GM21360 (cell line): ENCODE measurements at regions not wholly inside any gene's neighbourhood (a gene's known extent, or its start where the extent isn't known, plus 50 kb on each side); places are given as distances from the start of the nearest gene placed in this dataset.
"Not testable (repeated sequence)": the region's sequence is repeated elsewhere in the genome, so short reads cannot be mapped to it uniquely, and the experiment has no call there.

Experiments used
- ATAC-seq: cut with Tn5 transposase; IDR thresholded peaks from one replicate; pipeline ENCODE4 v1.9.1; 2021; ENCODE audit warnings: mild to moderate bottlenecking, moderate library complexity; ENCODE audit not compliant: unreplicated experiment

- ATAC-seq: no peak
These were observed 186.1 kb upstream of the ZWINT start for GRCh38 chr10:56547163-56547562.

- no peak for ATAC-seq
These were observed 176.9 kb upstream of the ZWINT start for GRCh38 chr10:56537984-56538383.

- ATAC-seq: no peak
These were observed 161.1 kb upstream of the ZWINT start for GRCh38 chr10:56522166-56522565.

DNA sequence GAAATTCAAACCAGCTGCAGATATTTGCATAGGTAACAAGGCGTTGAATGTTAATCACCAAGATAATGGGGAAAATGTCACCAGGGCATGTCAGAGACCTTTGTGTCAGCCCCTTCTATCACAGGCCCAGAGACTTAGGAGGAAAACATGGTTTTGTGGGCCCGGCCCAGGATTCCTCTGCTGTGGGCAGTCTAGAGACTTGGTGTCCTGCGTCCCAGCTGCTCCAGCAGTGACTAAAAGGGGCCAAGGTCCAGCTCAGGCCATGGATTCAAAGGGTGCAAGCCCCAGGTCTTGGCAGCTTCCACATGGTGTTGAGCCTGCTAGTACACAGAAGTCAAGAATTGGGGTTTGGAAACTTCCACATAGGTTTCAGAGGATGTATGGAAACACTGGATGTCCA lies 147.5 kb upstream of the ZWINT start:
- no peak for ATAC-seq

- ATAC-seq: no peak
These were observed 146.0 kb upstream of the ZWINT start for GRCh38 chr10:56507033-56507432.

- ATAC-seq: no peak
These were observed 144.5 kb upstream of the ZWINT start for GRCh38 chr10:56505555-56505954.

DNA sequence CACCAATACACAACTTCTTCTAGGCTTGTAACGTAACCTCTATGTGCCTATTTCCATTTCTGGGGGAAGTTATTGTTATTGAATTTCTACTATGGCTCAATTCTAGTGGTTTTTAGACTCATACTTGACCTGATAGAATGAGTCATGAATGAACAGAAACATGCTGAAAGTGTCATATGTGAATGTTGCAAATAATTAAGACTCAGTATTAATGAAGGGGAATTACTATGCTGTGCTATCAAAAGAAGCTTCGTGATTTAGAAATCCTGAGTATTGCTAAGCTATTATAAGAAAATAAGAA lies 135.1 kb upstream of the ZWINT start:
- ATAC-seq: no peak

DNA sequence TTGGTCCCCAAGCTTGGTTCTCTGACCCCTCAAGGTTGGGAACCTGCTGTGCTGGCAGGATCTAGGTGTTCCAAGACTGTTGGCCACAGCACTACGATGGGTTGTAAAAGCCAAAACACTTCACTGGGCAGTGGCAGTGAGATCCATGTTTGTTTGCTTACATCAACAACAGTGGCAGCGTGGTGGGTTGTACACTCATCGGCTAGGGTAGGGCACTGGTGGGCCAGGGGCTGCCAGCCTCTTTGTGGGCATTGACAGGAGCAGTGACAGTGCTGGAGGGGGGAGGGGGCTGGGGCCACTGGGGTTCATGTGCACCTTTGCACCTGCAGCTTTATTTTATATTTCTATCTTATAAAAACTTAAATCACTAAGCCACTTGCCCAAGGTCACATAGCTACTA lies 126.7 kb upstream of the ZWINT start:
- no peak for ATAC-seq

- ATAC-seq: no peak
These were observed 120.5 kb upstream of the ZWINT start for GRCh38 chr10:56481521-56482091.

DNA sequence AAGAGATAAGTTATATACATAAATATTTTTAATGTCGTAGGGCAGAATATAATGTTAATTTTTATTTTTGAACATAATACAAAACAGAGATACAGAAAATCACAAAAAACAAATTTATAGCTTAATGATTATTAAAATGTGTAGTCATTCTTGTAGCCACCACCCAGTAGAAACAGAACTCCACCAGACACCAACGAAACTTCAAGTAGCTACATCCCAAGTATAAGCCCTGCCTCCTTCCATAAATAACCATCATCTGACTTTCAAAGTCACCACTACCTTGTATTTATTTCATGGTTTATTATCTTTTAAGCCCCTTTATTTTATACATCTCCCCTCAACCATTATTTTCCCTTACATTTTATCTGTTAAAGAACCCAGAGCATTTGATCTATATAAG lies 111.9 kb upstream of the ZWINT start:
- ATAC-seq: no peak

DNA sequence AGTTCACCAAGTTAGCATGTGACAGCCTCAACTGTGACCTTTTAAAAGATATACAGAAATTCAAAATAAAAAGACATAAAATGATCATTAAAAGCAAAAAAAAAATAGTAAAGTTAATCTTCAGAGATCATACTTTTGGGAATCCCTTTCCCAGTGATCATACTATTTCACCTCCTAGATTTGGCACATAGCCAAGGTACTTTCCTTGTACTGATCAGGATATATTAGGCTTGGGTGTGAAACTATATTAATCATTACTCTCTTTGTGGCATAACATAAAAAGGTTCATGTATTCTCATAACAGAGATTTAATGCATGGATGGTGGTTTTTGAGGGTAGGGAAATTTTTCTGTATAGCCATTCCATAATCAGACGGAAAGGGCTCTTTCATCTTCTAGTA lies 109.6 kb upstream of the ZWINT start:
- no peak for ATAC-seq

- no peak for ATAC-seq
These were observed 108.4 kb upstream of the ZWINT start for GRCh38 chr10:56469482-56469881.

GRCh38 chr10:56466005-56466404 lies 104.9 kb upstream of the ZWINT start:
- no peak for ATAC-seq

- ATAC-seq: no peak
These were observed 88.7 kb upstream of the ZWINT start for GRCh38 chr10:56449770-56450169.

DNA sequence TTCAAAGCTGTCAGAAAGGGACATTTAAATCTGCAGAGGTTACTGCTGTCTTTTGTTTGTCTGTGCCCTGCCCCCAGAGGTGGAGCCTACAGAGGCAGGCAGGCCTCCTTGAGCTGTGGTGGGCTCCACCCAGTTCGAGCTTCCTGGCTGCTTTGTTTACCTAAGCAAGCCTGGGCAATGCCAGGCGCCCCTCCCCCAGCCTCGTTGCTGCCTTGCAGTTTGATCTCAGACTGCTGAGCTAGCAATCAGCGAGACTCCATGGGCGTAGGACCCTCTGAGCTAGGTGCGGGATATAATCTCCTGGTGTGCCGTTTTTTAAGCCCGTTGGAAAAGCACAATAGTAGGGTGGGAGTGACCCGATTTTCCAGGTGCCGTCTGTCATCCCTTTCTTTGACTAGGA lies 86.6 kb upstream of the ZWINT start:
- ATAC-seq: not testable (repeated sequence)

- not testable (repeated sequence) for ATAC-seq
These were observed 80.3 kb upstream of the ZWINT start for GRCh38 chr10:56441337-56441736.
